Thyroid gland (tissue), 4 donors: ENCODE measurements at regions not wholly inside any gene's neighbourhood (a gene's known extent, or its start where the extent isn't known, plus 50 kb on each side); places are given as distances from the start of the nearest gene placed in this dataset.

ENCODE experiments used
- DNase-seq, 2 donors: peaks; one replicate each; pipeline ENCODE4 v3.0.0-alpha.2; 2019
- H3K27ac ChIP-seq, 3 donors: fragments of 200-600 bp; sonication (generic); 1 replicate in 2 of 3; 2 replicates in 1 of 3; pipeline ENCODE4 v1.5.1; 2016 to 2019; ENCODE audit warnings: mild to moderate bottlenecking in 1 of 3, moderate library complexity in 1 of 3
- H3K27me3 ChIP-seq: fragments of 200-600 bp; sonication (generic); one replicate; pipeline ENCODE4 v1.5.1; 2019
- H3K36me3 ChIP-seq, 2 donors: fragments of 200-600 bp; sonication (generic); one replicate each; pipeline ENCODE4 v1.5.1; 2016 to 2019
- H3K4me1 ChIP-seq, 2 donors: fragments of 200-600 bp; sonication (generic); one replicate each; pipeline ENCODE4 v1.5.1; 2017 to 2019
- H3K4me3 ChIP-seq, 3 donors: fragments of 200-600 bp; sonication (generic); replicated peaks in 1 of 3; 1 replicate in 2 of 3; 2 replicates in 1 of 3; pipeline ENCODE4 v1.5.1; 2016; ENCODE audit warnings: mild to moderate bottlenecking in 1 of 3
- H3K9me3 ChIP-seq: fragments of 200-600 bp; sonication (generic); one replicate; pipeline ENCODE4 v1.5.1; 2017
- CTCF ChIP-seq, 6 experiments: fragments of 200-600 bp in 3 of 6; fragments of 450-650 bp in 3 of 6; sonication (generic) in 3 of 6; IDR thresholded peaks; one replicate each; pipeline ENCODE4 v1.5.1; 2016 to 2019; ENCODE audit warnings: antibody characterized with exemption in 6 of 6, mild to moderate bottlenecking in 2 of 6, inconsistent platforms in 1 of 6, moderate library complexity in 1 of 6
- POLR2A ChIP-seq, 2 donors: fragments of 450-650 bp; IDR thresholded peaks; one replicate each; pipeline ENCODE4 v1.6.1; 2017; ENCODE audit warnings: antibody characterized with exemption in 2 of 2, mild to moderate bottlenecking in 2 of 2, moderate library complexity in 1 of 2
- whole genome bisulfite sequencing, 2 donors: methylation state at CpG; one replicate each; pipeline ENCODE4 v1.1.5; 2017; 5-methylcytosine and 5-hydroxymethylcytosine counted together
- intact Hi-C: fragments of 100-400 bp; cut with DNase I; formaldehyde crosslinking; loops from one replicate; pipeline ENCODE4 v1.15.1; 2023

- WGBS, 2 donors, result 56 to 58% methylated on average over 4 of the region's 4 CpGs
- intact Hi-C loops, result no loop called here
- no peak for TF ChIP-seq POLR2A (IDR thresholded peaks at IDR 0.05)
- TF ChIP-seq CTCF (IDR thresholded peaks at IDR 0.05), result no peak
- Histone ChIP-seq H3K4me3 (no peak overlapping the region), H3K4me1 (no peaks in the 10 kb centered on the region), H3K27me3 (no peaks in the 10 kb centered on the region), H3K9me3 (no peaks in the 10 kb centered on the region), H3K36me3 (no peaks in the 10 kb centered on the region), H3K27ac (no peak overlapping the region)
- DNase-seq, result no peak
Observed at GRCh38 chr16:6560306-6561100, 772.1 kb upstream of the RBFOX1 start.

GRCh38 chr16:6558661-6559060 is 774.0 kb upstream of the RBFOX1 start:
- 42 to 48% methylated on average over 7 of the region's 7 CpGs for WGBS, 2 donors
- no peaks in the 10 kb centered on the region for H3K9me3 ChIP-seq
- H3K4me3 ChIP-seq, result no peak overlapping the region
- H3K36me3 ChIP-seq, result no peaks in the 10 kb centered on the region
- DNase-seq, result no peak
- no peak overlapping the region for H3K27ac ChIP-seq
- intact Hi-C loops, result no loop called here
- H3K27me3 ChIP-seq, result no peaks in the 10 kb centered on the region
- TF ChIP-seq CTCF (IDR thresholded peaks at IDR 0.05), result no peak
- TF ChIP-seq POLR2A (IDR thresholded peaks at IDR 0.05), result no peak
- H3K4me1 ChIP-seq, result no peaks in the 10 kb centered on the region

GRCh38 chr16:6558126-6558525 is 774.5 kb upstream of the RBFOX1 start:
- 34 to 44% methylated on average over 8 of the region's 8 CpGs for whole genome bisulfite sequencing, 2 donors
- DNase-seq, result no peak
- H3K4me3 ChIP-seq, result no peak overlapping the region
- no peak for TF ChIP-seq POLR2A (IDR thresholded peaks at IDR 0.05)
- TF ChIP-seq CTCF (IDR thresholded peaks at IDR 0.05), result no peak
- H3K9me3 ChIP-seq, result no peaks in the 10 kb centered on the region
- no peaks in the 10 kb centered on the region for H3K36me3 ChIP-seq
- no peaks in the 10 kb centered on the region for H3K27me3 ChIP-seq
- H3K4me1 ChIP-seq, result no peaks in the 10 kb centered on the region
- intact Hi-C loops, result no loop called here
- H3K27ac ChIP-seq, result no peak overlapping the region

- intact Hi-C loops, result no loop called here
- Histone ChIP-seq H3K36me3 (no peaks in the 10 kb centered on the region), H3K4me1 (no peaks in the 10 kb centered on the region), H3K4me3 (no peak overlapping the region), H3K27me3 (no peaks in the 10 kb centered on the region), H3K27ac (no peak overlapping the region), H3K9me3 (no peaks in the 10 kb centered on the region)
- 76% methylated on average over 11 of the region's 11 CpGs for WGBS, 2 donors
- TF ChIP-seq POLR2A (IDR thresholded peaks at IDR 0.05) (no peak), CTCF (IDR thresholded peaks at IDR 0.05) (no peak)
- DNase-seq, result no peak
Observed at GRCh38 chr16:6557353-6558023, 775.2 kb upstream of the RBFOX1 start.

GRCh38 chr16:6549415-6549814 is 783.2 kb upstream of the RBFOX1 start:
- WGBS, 2 donors, result 66 to 69% methylated on average over 1 of the region's 1 CpG
- TF ChIP-seq POLR2A (IDR thresholded peaks at IDR 0.05) (no peak), CTCF (IDR thresholded peaks at IDR 0.05) (no peak)
- Histone ChIP-seq H3K4me1 (no peaks in the 10 kb centered on the region), H3K27ac (no peak overlapping the region), H3K36me3 (no peaks in the 10 kb centered on the region), H3K27me3 (no peaks in the 10 kb centered on the region), H3K9me3 (no peaks in the 10 kb centered on the region), H3K4me3 (no peak overlapping the region)
- intact Hi-C loops, result no loop called here
- no peak for DNase-seq
